Nephron (organoid): ENCODE measurements at regions not wholly inside any gene's neighbourhood (a gene's known extent, or its start where the extent isn't known, plus 50 kb on each side); places are given as distances from the start of the nearest gene placed in this dataset.

Source experiments
- H3K27ac Mint-ChIP-seq, 3 experiments: 2 replicates each; pipeline ENCODE4 v1.8.0; 2020; ENCODE audit warnings: mixed read lengths in 3 of 3, mild to moderate bottlenecking in 2 of 3, moderate library complexity in 1 of 3
- H3K27me3 Mint-ChIP-seq: 2 replicates; pipeline ENCODE4 v1.8.0; 2021; ENCODE audit warnings: low read depth, mild to moderate bottlenecking, moderate library complexity, mixed read lengths
- H3K36me3 Mint-ChIP-seq: 2 replicates; pipeline ENCODE4 v1.8.0; 2020; ENCODE audit warnings: low read depth, mixed read lengths
- H3K4me1 Mint-ChIP-seq: 2 replicates; pipeline ENCODE4 v1.8.0; 2020; ENCODE audit warnings: mixed read lengths
- H3K4me3 Mint-ChIP-seq, 3 experiments: 2 replicates each; pipeline ENCODE4 v1.8.0; 2020; ENCODE audit warnings: mild to moderate bottlenecking in 3 of 3, mixed read lengths in 3 of 3, moderate library complexity in 2 of 3
- H3K9me3 Mint-ChIP-seq: 2 replicates; pipeline ENCODE4 v1.8.0; 2020; ENCODE audit warnings: mixed read lengths
- CTCF ChIP-seq, 3 experiments: fragments of 200-600 bp; sonication (generic); IDR thresholded peaks; one replicate each; pipeline ENCODE4 v1.5.0; 2021; ENCODE audit warnings: antibody characterized with exemption in 3 of 3; ENCODE audit not compliant: unreplicated experiment in 3 of 3

GRCh38 chr4:14066979-14067378, 439.5 kb upstream of the BOD1L1 start:
- Mint-ChIP-seq H3K4me1 (peaks cover 5% of the 10 kb centered on the region), H3K9me3 (peaks cover 1% of the 10 kb centered on the region), H3K4me3 (no peak overlapping the region), H3K36me3 (no peaks in the 10 kb centered on the region), H3K27me3 (no peaks in the 10 kb centered on the region), H3K27ac (no peak overlapping the region)
- no peak for TF ChIP-seq CTCF (IDR thresholded peaks at IDR 0.05; ENCODE audit: unreplicated experiment in 3 of 3)

GRCh38 chr4:14069886-14070285, 442.4 kb upstream of the BOD1L1 start:
- H3K27ac Mint-ChIP-seq = no peak overlapping the region
- TF ChIP-seq CTCF (IDR thresholded peaks at IDR 0.05; ENCODE audit: unreplicated experiment in 3 of 3) = no peak
- no peaks in the 10 kb centered on the region for H3K36me3 Mint-ChIP-seq
- H3K9me3 Mint-ChIP-seq = peaks cover 11% of the 10 kb centered on the region
- H3K27me3 Mint-ChIP-seq = no peaks in the 10 kb centered on the region
- H3K4me1 Mint-ChIP-seq = peaks cover 5% of the 10 kb centered on the region
- H3K4me3 Mint-ChIP-seq = no peak overlapping the region

GRCh38 chr4:14070289-14070880, 442.9 kb upstream of the BOD1L1 start:
- H3K4me1 Mint-ChIP-seq = peaks cover 5% of the 10 kb centered on the region
- H3K9me3 Mint-ChIP-seq = peaks cover 11% of the 10 kb centered on the region
- no peaks in the 10 kb centered on the region for H3K27me3 Mint-ChIP-seq
- no peak overlapping the region for H3K27ac Mint-ChIP-seq
- no peaks in the 10 kb centered on the region for H3K36me3 Mint-ChIP-seq
- no peak for TF ChIP-seq CTCF (IDR thresholded peaks at IDR 0.05; ENCODE audit: unreplicated experiment in 3 of 3)
- no peak overlapping the region for H3K4me3 Mint-ChIP-seq

GRCh38 chr4:14072506-14072905, 445.0 kb upstream of the BOD1L1 start:
- H3K4me1 Mint-ChIP-seq = no peaks in the 10 kb centered on the region
- H3K9me3 Mint-ChIP-seq = peaks cover 11% of the 10 kb centered on the region
- no peak for TF ChIP-seq CTCF (IDR thresholded peaks at IDR 0.05; ENCODE audit: unreplicated experiment in 3 of 3)
- no peak overlapping the region for H3K4me3 Mint-ChIP-seq
- no peaks in the 10 kb centered on the region for H3K36me3 Mint-ChIP-seq
- no peaks in the 10 kb centered on the region for H3K27me3 Mint-ChIP-seq
- H3K27ac Mint-ChIP-seq = no peak overlapping the region

- Mint-ChIP-seq H3K27ac (no peak overlapping the region), H3K9me3 (peaks cover 11% of the 10 kb centered on the region), H3K4me1 (no peaks in the 10 kb centered on the region), H3K27me3 (no peaks in the 10 kb centered on the region), H3K4me3 (no peak overlapping the region), H3K36me3 (no peaks in the 10 kb centered on the region)
- no peak for TF ChIP-seq CTCF (IDR thresholded peaks at IDR 0.05; ENCODE audit: unreplicated experiment in 3 of 3)
Measured at GRCh38 chr4:14076776-14077175, 449.3 kb upstream of the BOD1L1 start.

GRCh38 chr4:14078326-14078725, 450.8 kb upstream of the BOD1L1 start:
- H3K27ac Mint-ChIP-seq = no peak overlapping the region
- no peak overlapping the region for H3K4me3 Mint-ChIP-seq
- no peak for TF ChIP-seq CTCF (IDR thresholded peaks at IDR 0.05; ENCODE audit: unreplicated experiment in 3 of 3)
- no peaks in the 10 kb centered on the region for H3K36me3 Mint-ChIP-seq
- H3K27me3 Mint-ChIP-seq = no peaks in the 10 kb centered on the region
- H3K4me1 Mint-ChIP-seq = no peaks in the 10 kb centered on the region
- no peaks in the 10 kb centered on the region for H3K9me3 Mint-ChIP-seq
